OCI-LY1 (cell line): ENCODE measurements at regions not wholly inside any gene's neighbourhood (a gene's known extent, or its start where the extent isn't known, plus 50 kb on each side); places are given as distances from the start of the nearest gene placed in this dataset.

Experiments
- H2AFZ ChIP-seq: fragments of 200-600 bp; sonication (generic), shearing (Covaris generic); 2 replicates; pipeline ENCODE4 v1.6.0; 2014; ENCODE audit warnings: antibody characterized with exemption, mild to moderate bottlenecking, low read length
- H3F3A ChIP-seq: fragments of 200-600 bp; sonication (generic), shearing (Covaris generic); 2 replicates; pipeline ENCODE4 v1.6.0; 2014; ENCODE audit warnings: mild to moderate bottlenecking, antibody characterized with exemption, low read length, moderate library complexity; ENCODE audit not compliant: insufficient read depth
- H3K27ac ChIP-seq: fragments of 200-600 bp; sonication (generic); 2 replicates; pipeline ENCODE4 v1.5.1; 2014; ENCODE audit warnings: low read length, mixed run types, mild to moderate bottlenecking, low read depth; ENCODE audit not compliant: poor library complexity, severe bottlenecking
- H3K27me3 ChIP-seq: fragments of 200-600 bp; sonication (generic); 2 replicates; pipeline ENCODE4 v1.6.0; 2014; ENCODE audit warnings: antibody characterized with exemption, mild to moderate bottlenecking, low read length, moderate library complexity; ENCODE audit not compliant: insufficient read depth
- H3K36me3 ChIP-seq: fragments of 200-600 bp; sonication (generic); 2 replicates; pipeline ENCODE4 v1.6.1; 2014; ENCODE audit warnings: mild to moderate bottlenecking, antibody characterized with exemption, low read length, moderate library complexity, mixed read lengths; ENCODE audit not compliant: insufficient read depth
- H3K4me1 ChIP-seq: fragments of 200-600 bp; sonication (generic); 2 replicates; pipeline ENCODE4 v1.5.1; 2014; ENCODE audit warnings: mild to moderate bottlenecking, low read length, moderate library complexity; ENCODE audit not compliant: insufficient read depth, severe bottlenecking
- H3K4me2 ChIP-seq: fragments of 200-600 bp; sonication (generic), shearing (Covaris generic); 2 replicates; pipeline ENCODE4 v1.6.1; 2014; ENCODE audit warnings: low read length
- H3K4me3 ChIP-seq: fragments of 200-600 bp; sonication (generic); 2 replicates; pipeline ENCODE4 v1.5.1; 2014; ENCODE audit warnings: low read length, low read depth, mild to moderate bottlenecking, mixed read lengths; ENCODE audit not compliant: poor library complexity, severe bottlenecking
- H3K79me2 ChIP-seq: fragments of 200-600 bp; shearing (Covaris generic); 2 replicates; pipeline ENCODE4 v1.6.1; 2016; ENCODE audit warnings: mixed run types, low read length, mixed read lengths; ENCODE audit not compliant: insufficient read depth
- H3K9ac ChIP-seq: fragments of 200-600 bp; sonication (generic), shearing (Covaris generic); 2 replicates; pipeline ENCODE4 v1.6.1; 2014; ENCODE audit warnings: mild to moderate bottlenecking, low read length, mixed read lengths
- H3K9me2 ChIP-seq: fragments of 200-600 bp; sonication (generic), shearing (Covaris generic); 2 replicates; pipeline ENCODE4 v1.6.1; 2014; ENCODE audit warnings: low read depth, mild to moderate bottlenecking, low read length, mixed read lengths
- H3K9me3 ChIP-seq: fragments of 200-600 bp; shearing (Covaris generic); 2 replicates; pipeline ENCODE4 v1.6.1; 2014; ENCODE audit warnings: low read length, mixed read lengths
- H4K20me1 ChIP-seq: fragments of 200-600 bp; sonication (generic), shearing (Covaris generic); 2 replicates; pipeline ENCODE4 v1.6.0; 2016; ENCODE audit warnings: mild to moderate bottlenecking, low read length; ENCODE audit not compliant: insufficient read depth
- EZH2 ChIP-seq: fragments of 200-600 bp; sonication (generic), shearing (Covaris generic); IDR thresholded peaks from 2 replicates; pipeline ENCODE4 v1.8.0; 2017; ENCODE audit warnings: borderline replicate concordance, mixed run types, mild to moderate bottlenecking, antibody characterized with exemption, low read length, moderate library complexity, mixed read lengths
- TF ChIP-seq, protein P1 (sequence below): fragments of 200-600 bp; sonication (generic), shearing (Covaris generic); IDR thresholded peaks from 2 replicates; pipeline ENCODE4 v1.5.1; 2017; ENCODE audit warnings: mild to moderate bottlenecking, antibody characterized with exemption, low read length, moderate library complexity, mixed read lengths

DNA sequence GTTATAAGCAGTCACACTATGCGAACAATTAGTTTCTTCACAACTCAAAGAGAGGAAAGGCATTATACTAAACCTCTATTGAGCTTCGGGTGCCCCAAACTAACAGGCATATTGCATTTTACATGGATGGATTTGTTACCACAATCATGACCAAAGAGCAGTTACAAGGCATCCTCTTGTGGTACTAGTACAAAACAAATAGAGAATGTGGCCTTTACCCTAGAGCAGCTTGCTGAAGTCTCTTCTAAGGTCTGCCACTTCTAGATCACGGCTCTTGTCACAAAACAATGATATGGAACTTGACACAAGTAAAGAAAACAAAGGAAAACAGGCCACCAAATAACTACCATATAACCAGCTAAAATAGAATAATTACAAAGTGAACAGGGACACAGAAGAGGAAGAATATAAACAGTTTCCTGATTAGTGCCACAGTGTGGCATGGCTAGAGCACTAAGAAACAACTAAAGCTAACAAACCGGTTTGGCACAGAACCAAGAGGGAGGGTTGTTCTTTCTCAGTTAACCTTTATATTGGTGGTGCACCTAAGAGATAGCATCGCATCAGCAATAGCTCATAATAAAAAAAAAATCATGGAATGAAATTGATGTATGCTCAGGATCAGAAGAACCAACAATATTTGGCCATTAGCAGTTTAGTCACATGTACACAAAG is 209.7 kb upstream of the ATP2B1 start:
- Histone ChIP-seq H3K9ac (peak overlapping the region; percentile 50), H4K20me1 (no peaks in the 10 kb centered on the region), H3K36me3 (no peaks in the 10 kb centered on the region), H3K79me2 (no peaks in the 10 kb centered on the region), H3K27me3 (no peaks in the 10 kb centered on the region), H3K4me3 (peak overlapping the region; percentile 24), H3K9me3 (no peaks in the 10 kb centered on the region), H3K9me2 (no peaks in the 10 kb centered on the region), H2AFZ (peak overlapping the region; percentile 94; the same call in 1 of the 2 replicates), H3K27ac (peak overlapping the region; percentile 88), H3F3A (no peaks in the 10 kb centered on the region), H3K4me1 (peaks cover 46% of the 10 kb centered on the region), H3K4me2 (peak overlapping the region; percentile 61)
- TF ChIP-seq, protein P1, sequence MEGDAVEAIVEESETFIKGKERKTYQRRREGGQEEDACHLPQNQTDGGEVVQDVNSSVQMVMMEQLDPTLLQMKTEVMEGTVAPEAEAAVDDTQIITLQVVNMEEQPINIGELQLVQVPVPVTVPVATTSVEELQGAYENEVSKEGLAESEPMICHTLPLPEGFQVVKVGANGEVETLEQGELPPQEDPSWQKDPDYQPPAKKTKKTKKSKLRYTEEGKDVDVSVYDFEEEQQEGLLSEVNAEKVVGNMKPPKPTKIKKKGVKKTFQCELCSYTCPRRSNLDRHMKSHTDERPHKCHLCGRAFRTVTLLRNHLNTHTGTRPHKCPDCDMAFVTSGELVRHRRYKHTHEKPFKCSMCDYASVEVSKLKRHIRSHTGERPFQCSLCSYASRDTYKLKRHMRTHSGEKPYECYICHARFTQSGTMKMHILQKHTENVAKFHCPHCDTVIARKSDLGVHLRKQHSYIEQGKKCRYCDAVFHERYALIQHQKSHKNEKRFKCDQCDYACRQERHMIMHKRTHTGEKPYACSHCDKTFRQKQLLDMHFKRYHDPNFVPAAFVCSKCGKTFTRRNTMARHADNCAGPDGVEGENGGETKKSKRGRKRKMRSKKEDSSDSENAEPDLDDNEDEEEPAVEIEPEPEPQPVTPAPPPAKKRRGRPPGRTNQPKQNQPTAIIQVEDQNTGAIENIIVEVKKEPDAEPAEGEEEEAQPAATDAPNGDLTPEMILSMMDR, result peak; percentile 15; the same call in 1 of the 2 replicates
- no peak for TF ChIP-seq EZH2

DNA sequence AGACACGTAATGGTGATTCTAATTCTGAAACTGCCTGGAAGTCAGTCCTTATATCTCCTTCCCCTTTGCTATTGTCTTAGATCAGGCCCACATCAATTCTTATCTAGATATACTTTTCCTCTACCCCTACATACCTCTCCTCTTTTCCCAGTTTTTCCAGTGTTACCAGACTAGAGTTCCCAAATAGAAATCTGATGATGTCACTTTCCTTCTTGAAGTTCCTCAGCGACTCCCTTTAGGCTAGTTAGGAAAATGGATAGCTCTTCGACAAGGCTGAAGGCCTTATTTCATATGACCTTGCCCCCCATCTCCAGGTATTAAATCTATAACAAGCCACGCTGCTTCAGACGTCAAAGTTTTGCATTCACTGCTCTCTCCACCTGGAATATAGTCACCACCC is 201.1 kb upstream of the ATP2B1 start:
- H3K4me2 ChIP-seq, result no peak overlapping the region
- H4K20me1 ChIP-seq, result no peaks in the 10 kb centered on the region
- H3K27me3 ChIP-seq, result no peaks in the 10 kb centered on the region
- H2AFZ ChIP-seq, result no peak overlapping the region
- no peak overlapping the region for H3K27ac ChIP-seq
- no peak overlapping the region for H3K4me3 ChIP-seq
- no peaks in the 10 kb centered on the region for H3K36me3 ChIP-seq
- TF ChIP-seq, protein P1, result no peak
- TF ChIP-seq EZH2, result no peak
- no peaks in the 10 kb centered on the region for H3K9me2 ChIP-seq
- H3K9me3 ChIP-seq, result 0 out of 2 replicates have a peak, but pooled peaks cover 3% of the 10 kb centered on the region
- no peak overlapping the region for H3K9ac ChIP-seq
- no peaks in the 10 kb centered on the region for H3F3A ChIP-seq
- H3K4me1 ChIP-seq, result no peaks in the 10 kb centered on the region
- H3K79me2 ChIP-seq, result no peaks in the 10 kb centered on the region

DNA sequence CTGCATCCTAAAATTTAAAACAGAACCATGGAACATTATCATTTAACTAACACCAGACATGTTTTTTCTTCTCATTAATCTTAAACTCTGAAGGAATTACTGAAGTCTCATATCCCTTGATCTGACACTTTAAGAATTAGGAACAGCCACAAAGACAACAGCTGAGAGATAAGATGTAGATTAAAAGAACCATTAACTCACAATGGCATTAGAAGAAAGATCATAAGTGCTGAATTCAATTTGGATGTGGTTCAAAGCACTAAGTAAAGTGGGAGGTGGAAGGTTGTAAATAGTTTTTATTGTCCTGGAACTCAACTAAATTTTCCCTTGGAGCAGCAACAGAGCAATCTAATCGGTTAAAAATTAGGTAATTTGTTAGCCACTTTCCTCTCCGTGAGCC is 199.0 kb upstream of the ATP2B1 start:
- Histone ChIP-seq H2AFZ (no peak overlapping the region), H3K4me2 (no peak overlapping the region)
- TF ChIP-seq, protein P1, result no peak
- no peak for TF ChIP-seq EZH2

More for the DNA sequence above, 199.0 kb upstream of the ATP2B1 start:
- H4K20me1 ChIP-seq, result no peaks in the 10 kb centered on the region
- no peaks in the 10 kb centered on the region for H3K36me3 ChIP-seq
- H3K9me3 ChIP-seq, result 0 out of 2 replicates have a peak, but pooled peaks cover 3% of the 10 kb centered on the region
- no peaks in the 10 kb centered on the region for H3F3A ChIP-seq
- no peak overlapping the region for H3K27ac ChIP-seq
- no peaks in the 10 kb centered on the region for H3K4me1 ChIP-seq
- no peak overlapping the region for H3K4me3 ChIP-seq
- no peak overlapping the region for H3K9ac ChIP-seq
- H3K27me3 ChIP-seq, result no peaks in the 10 kb centered on the region
- H3K79me2 ChIP-seq, result no peaks in the 10 kb centered on the region
- no peaks in the 10 kb centered on the region for H3K9me2 ChIP-seq
